ENCODE measurements at regions not wholly inside any gene's neighbourhood (a gene's known extent, or its start where the extent isn't known, plus 50 kb on each side); places are given as distances from the start of the nearest gene placed in this dataset.

- TF ChIP-seq REST (IDR thresholded peaks at IDR 0.05; ENCODE audit: insufficient replicate concordance, low read depth) (no peak), CTCF (IDR thresholded peaks at IDR 0.05; ENCODE audit: insufficient read depth, low read length) (no peak), GABPA (IDR thresholded peaks at IDR 0.05; ENCODE audit: low read depth) (no peak), SPI1 (IDR thresholded peaks at IDR 0.05; ENCODE audit: borderline replicate concordance, low read depth) (no peak), POLR2AphosphoS5 (IDR thresholded peaks at IDR 0.05; ENCODE audit: low read depth) (no peak)
- no peak for DNase-seq (ENCODE audit: low read depth in 1 of 2, low spot score in 1 of 2)
- Histone ChIP-seq H3K27ac (replicated peaks) (no peak overlapping the region), H3K27me3 (ENCODE audit: insufficient read depth, poor library complexity, severe bottlenecking) (peaks cover 24% of the 10 kb centered on the region), H3K4me3 (replicated peaks; ENCODE audit: insufficient read depth, low read length) (no peak overlapping the region)
These were observed 385.5 kb downstream of the SIPA1L2 start for GRCh38 chr1:232244426-232244825.

- Histone ChIP-seq H3K27ac (replicated peaks) (no peak overlapping the region), H3K4me3 (replicated peaks; ENCODE audit: insufficient read depth, low read length) (no peak overlapping the region), H3K27me3 (ENCODE audit: insufficient read depth, poor library complexity, severe bottlenecking) (peaks cover 9% of the 10 kb centered on the region)
- DNase-seq (ENCODE audit: low read depth in 1 of 2, low spot score in 1 of 2), result no peak
- TF ChIP-seq SPI1 (IDR thresholded peaks at IDR 0.05; ENCODE audit: borderline replicate concordance, low read depth), result no peak
- TF ChIP-seq CTCF (IDR thresholded peaks at IDR 0.05; ENCODE audit: insufficient read depth, low read length), result no peak
- TF ChIP-seq POLR2AphosphoS5 (IDR thresholded peaks at IDR 0.05; ENCODE audit: low read depth), result no peak
- TF ChIP-seq GABPA (IDR thresholded peaks at IDR 0.05; ENCODE audit: low read depth), result no peak
- no peak for TF ChIP-seq REST (IDR thresholded peaks at IDR 0.05; ENCODE audit: insufficient replicate concordance, low read depth)
These were observed 389.9 kb downstream of the SIPA1L2 start for GRCh38 chr1:232239998-232240397.

- Histone ChIP-seq H3K27ac (replicated peaks) (no peak overlapping the region), H3K4me3 (replicated peaks; ENCODE audit: insufficient read depth, low read length) (no peak overlapping the region), H3K27me3 (ENCODE audit: insufficient read depth, poor library complexity, severe bottlenecking) (peaks cover 7% of the 10 kb centered on the region)
- DNase-seq (ENCODE audit: low read depth in 1 of 2, low spot score in 1 of 2), result no peak
- no peak for TF ChIP-seq GABPA (IDR thresholded peaks at IDR 0.05; ENCODE audit: low read depth)
- no peak for TF ChIP-seq REST (IDR thresholded peaks at IDR 0.05; ENCODE audit: insufficient replicate concordance, low read depth)
- no peak for TF ChIP-seq SPI1 (IDR thresholded peaks at IDR 0.05; ENCODE audit: borderline replicate concordance, low read depth)
- no peak for TF ChIP-seq CTCF (IDR thresholded peaks at IDR 0.05; ENCODE audit: insufficient read depth, low read length)
- no peak for TF ChIP-seq POLR2AphosphoS5 (IDR thresholded peaks at IDR 0.05; ENCODE audit: low read depth)
These were observed 390.4 kb downstream of the SIPA1L2 start for GRCh38 chr1:232239522-232239921.
